ENCODE measurements at regions not wholly inside any gene's neighbourhood (a gene's known extent, or its start where the extent isn't known, plus 50 kb on each side); places are given as distances from the start of the nearest gene placed in this dataset.

DNA sequence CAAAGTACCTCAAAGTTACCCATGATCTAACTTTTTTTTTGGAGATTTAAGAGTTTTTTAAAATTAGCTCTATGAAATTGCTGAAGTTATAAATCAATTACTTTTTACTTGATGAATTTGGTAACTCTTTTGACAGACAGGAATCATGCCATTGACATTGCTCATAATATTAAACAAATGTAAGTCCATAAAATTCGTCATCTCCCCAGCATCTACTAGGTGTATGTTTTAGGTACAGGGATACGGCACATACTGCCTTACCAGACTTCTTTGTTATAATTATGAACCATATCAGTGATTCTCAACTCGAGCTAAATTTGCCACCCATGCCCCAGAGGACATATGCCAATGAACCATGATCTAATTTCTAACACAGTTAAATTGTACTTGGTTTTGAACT, 247.5 kb upstream of the TGFBR2 start:
- ATAC-seq, result no peak
- DNase-seq (ENCODE audit: low spot score), result no peak
- intact Hi-C loops (cut with DNase I), result no loop called here

GRCh38 chr3:30368978-30369377, 237.4 kb upstream of the TGFBR2 start:
- DNase-seq (ENCODE audit: low spot score), result no peak
- intact Hi-C loops (cut with DNase I), result no loop called here
- ATAC-seq, result peak; percentile 69

- peak; percentile 71 for ATAC-seq
- DNase-seq (ENCODE audit: low spot score), result no peak
Measured at GRCh38 chr3:30370681-30371271, 235.6 kb upstream of the TGFBR2 start.

GRCh38 chr3:30372837-30373236, 233.6 kb upstream of the TGFBR2 start:
- no peak for ATAC-seq
- DNase-seq (ENCODE audit: low spot score), result no peak
- intact Hi-C loops (cut with DNase I), result no loop called here

More at GRCh38 chr3:30370681-30371271, 235.6 kb upstream of the TGFBR2 start:
- intact Hi-C loops (cut with DNase I), result no loop called here

- intact Hi-C loops (cut with DNase I), result no loop called here
- DNase-seq (ENCODE audit: low spot score) (no peak), ATAC-seq (no peak)
Measured at GRCh38 chr3:30384546-30385072, 221.8 kb upstream of the TGFBR2 start.

DNA sequence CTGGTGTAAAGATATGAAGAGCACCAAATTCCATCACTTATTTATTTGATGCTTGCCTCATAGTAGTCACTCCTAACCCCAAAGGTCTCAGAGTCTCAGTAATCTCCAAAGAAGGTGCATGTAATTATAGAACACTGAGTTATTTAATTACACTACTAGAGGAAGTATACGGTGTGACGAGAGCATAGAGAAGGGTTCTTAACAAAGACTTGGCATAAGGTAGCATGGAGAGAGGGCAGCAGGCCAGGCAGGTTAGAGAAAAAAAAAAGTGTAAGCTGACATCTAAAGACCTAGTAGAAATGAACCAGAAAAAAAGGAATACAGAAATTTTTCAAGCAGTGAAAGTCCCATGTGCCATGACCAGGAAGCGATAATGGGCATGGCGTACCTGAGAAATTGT, 213.3 kb upstream of the TGFBR2 start:
- intact Hi-C loops (cut with DNase I), result no loop called here
- ATAC-seq, result no peak
- DNase-seq (ENCODE audit: low spot score), result no peak

GRCh38 chr3:30397030-30397429, 209.4 kb upstream of the TGFBR2 start:
- intact Hi-C loops (cut with DNase I), result no loop called here
- DNase-seq (ENCODE audit: low spot score) (no peak), ATAC-seq (no peak)

- intact Hi-C loops (cut with DNase I), result no loop called here
- DNase-seq (ENCODE audit: low spot score) (no peak), ATAC-seq (no peak)
Measured at GRCh38 chr3:30399394-30400181, 206.8 kb upstream of the TGFBR2 start.

DNA sequence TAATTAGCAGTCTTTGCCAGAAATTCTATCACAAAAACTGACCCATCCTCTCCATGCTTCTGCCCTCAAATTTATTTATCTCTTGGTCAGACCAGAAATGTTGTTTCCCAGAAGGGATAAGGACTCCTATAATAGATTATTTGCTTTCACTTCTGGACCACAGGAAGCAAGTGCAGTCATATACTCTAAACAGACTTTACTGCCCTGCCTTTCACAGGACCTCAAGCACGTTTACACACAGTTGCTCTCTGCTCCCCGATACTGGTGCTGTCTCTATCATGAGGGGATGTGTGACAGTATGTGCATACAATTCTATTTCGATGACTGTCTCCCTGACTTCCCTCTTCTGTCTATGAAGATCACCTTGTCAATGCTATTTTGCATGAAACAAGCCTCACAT, 205.5 kb upstream of the TGFBR2 start:
- intact Hi-C loops (cut with DNase I), result no loop called here
- peak; percentile 20 for ATAC-seq

DNA sequence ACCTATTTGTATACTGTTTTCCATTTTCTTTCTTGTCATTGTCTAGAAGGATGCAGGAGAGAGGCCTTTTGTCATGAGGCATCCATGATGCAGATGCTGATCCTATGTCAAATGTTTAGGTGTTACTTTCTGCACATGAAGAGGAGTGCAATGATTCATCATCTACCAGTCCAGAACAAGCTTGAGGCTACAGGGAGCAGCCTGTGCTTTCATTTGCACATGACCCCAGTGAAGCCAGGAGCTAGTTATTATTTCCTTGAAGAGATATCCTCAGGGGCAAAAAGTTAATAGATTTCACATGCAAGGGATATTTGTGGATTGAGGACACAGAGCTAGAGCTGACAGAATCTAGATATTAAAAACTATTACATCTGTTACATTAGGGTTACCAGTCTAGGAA, 204.4 kb upstream of the TGFBR2 start:
- intact Hi-C loops (cut with DNase I), result no loop called here
- no peak for DNase-seq (ENCODE audit: low spot score)
- peak; percentile 95 for ATAC-seq

More for the DNA sequence above, 205.5 kb upstream of the TGFBR2 start:
- DNase-seq (ENCODE audit: low spot score), result no peak

GRCh38 chr3:30407651-30408050, 198.8 kb upstream of the TGFBR2 start:
- DNase-seq (ENCODE audit: low spot score), result no peak
- no peak for ATAC-seq
- intact Hi-C loops (cut with DNase I), result no loop called here

- intact Hi-C loops (cut with DNase I), result no loop called here
- DNase-seq (ENCODE audit: low spot score) (no peak), ATAC-seq (no peak)
Measured at GRCh38 chr3:30408105-30408557, 198.3 kb upstream of the TGFBR2 start.

GRCh38 chr3:30418443-30418842, 188.0 kb upstream of the TGFBR2 start:
- DNase-seq (ENCODE audit: low spot score) (no peak), ATAC-seq (no peak)
- intact Hi-C loops (cut with DNase I), result no loop called here

DNA sequence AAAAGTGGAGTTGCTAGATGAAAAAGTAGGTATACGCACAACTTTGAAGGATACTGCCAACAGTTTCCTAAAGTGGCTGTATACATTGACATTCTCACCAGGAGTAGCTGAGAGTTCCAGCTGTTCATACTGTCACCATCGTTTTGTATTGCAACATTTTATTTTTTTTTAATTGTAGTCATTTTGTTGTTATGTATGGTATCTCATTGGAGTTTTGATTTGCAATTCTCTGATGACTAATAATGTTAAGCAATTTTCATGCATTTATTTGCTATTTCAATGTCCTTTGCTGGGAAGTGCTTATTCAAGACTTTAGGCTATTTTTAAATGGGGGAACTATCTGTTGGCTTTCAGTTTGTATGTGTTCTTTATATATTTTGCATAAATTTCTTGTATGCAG, 185.1 kb upstream of the TGFBR2 start:
- no peak for DNase-seq (ENCODE audit: low spot score)
- intact Hi-C loops (cut with DNase I), result no loop called here
- no peak for ATAC-seq

DNA sequence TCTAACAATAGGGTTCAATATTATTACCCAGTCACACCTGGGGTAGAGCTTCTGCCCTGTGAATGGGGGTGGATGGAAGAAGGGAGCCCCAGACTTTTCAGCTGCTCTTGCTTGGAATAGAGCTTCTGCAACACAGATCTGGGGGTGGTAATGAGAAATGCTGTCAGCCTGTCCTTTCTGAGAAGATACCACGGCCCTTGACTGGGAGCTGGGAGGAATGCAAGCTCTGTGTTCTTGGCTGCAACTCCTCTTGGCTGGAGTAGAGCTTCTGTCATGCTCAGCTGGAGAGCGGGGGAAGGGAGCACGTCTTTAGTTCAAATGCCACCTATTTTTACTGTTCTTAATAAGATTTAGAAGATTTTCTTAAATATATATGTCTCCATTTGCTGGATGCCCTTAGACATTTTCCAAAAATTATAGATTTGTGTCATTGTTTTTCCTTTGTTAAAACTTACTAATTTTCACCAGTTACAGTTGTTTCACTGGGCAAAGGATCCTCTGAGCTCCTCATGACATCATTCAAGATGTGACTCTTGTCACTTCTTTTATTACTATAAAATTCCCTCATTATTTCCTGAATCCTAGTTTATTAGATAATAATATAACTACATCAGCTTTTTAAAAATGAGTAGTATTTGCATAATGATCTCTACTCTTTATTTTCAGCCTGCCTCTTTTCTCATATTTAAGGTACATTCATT, 180.0 kb upstream of the TGFBR2 start:
- ATAC-seq, result peak; percentile 99

DNA sequence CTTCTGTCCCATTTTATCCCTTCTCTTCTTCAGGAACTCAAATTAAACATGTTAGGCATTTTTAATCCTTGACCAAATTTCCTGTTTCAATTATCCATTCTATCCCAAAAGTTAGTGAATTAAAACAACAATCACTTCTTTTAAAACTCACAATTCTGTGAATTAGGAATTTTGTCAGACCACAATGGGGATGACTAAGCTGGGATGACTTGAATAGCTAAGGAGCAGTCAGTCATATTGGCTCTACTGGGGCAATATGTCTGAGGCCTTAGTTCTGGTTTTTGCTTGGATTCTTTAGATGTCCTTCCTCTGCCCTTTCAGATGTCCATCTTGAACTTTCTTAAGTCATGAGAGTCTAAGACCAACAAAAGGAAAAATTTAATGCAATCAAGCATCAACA, 178.2 kb upstream of the TGFBR2 start:
- intact Hi-C loops (cut with DNase I), result no loop called here
- no peak for ATAC-seq
- no peak for DNase-seq (ENCODE audit: low spot score)

More for the DNA sequence above, 180.0 kb upstream of the TGFBR2 start:
- no peak for DNase-seq (ENCODE audit: low spot score)
- intact Hi-C loops (cut with DNase I), result no loop called here

GRCh38 chr3:30435861-30436331, 170.5 kb upstream of the TGFBR2 start:
- no peak for DNase-seq (ENCODE audit: low spot score)
- ATAC-seq, result no peak
- intact Hi-C loops (cut with DNase I), result no loop called here

DNA sequence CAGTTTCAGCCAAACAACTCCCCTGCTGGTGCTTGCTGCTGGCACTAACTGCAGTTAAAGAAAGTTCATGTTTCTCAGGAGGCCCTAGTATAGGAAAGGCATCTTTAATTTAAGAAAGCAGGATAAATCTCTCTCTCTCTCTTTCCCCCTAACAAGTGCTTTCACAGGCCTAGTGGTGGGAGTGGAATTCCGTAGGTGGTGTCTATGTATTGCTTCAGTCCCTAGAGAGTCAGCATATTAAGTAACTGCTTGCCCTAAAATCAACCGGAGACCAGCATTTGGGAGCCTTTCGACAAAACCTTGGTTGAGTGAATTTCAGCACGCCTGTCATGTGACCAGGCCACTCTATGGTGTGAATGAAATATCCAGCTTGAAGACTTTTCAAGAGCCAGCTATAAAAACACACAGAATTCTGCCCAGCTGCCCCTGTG, 169.2 kb upstream of the TGFBR2 start:
- peak; percentile 76 for ATAC-seq
- intact Hi-C loops (cut with DNase I), result no loop called here
- DNase-seq (ENCODE audit: low spot score), result peak; percentile 57

GRCh38 chr3:30438126-30438525, 168.3 kb upstream of the TGFBR2 start:
- DNase-seq (ENCODE audit: low spot score), result no peak
- intact Hi-C loops (cut with DNase I), result no loop called here
- no peak for ATAC-seq

Measured in sciatic nerve (tissue), 2 donors.